Inflammatory macrophage treated with lipopolysaccharide for 4 hours (primary cell): ENCODE measurements at regions not wholly inside any gene's neighbourhood (a gene's known extent, or its start where the extent isn't known, plus 50 kb on each side); places are given as distances from the start of the nearest gene placed in this dataset.
A peak's percentile ranks its signal among the peaks of the same experiment; 100 is the strongest.

Experiments
- DNase-seq: peaks from one replicate; pipeline ENCODE4 v3.0.0-alpha.2; 2020

DNA sequence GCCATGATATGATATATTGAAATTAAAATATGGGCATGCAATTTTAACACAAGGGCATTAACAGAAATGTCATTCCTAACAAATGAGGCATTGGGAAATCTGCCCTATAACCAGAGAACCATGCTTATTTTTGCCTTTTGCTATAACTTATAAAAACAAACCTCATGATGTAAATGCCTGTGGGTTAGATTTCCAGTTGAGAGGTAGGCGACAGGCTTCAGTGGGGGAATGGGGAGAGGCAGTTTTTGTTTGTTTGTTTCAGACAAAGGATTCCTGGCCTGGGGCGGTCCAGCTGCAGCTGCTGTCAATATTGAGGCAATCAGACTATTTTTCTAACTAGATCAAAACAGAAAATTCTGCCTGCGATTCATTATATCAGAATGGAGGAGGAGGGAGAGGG, 490.4 kb upstream of the CFAP20DC start:
- no peak for DNase-seq

DNA sequence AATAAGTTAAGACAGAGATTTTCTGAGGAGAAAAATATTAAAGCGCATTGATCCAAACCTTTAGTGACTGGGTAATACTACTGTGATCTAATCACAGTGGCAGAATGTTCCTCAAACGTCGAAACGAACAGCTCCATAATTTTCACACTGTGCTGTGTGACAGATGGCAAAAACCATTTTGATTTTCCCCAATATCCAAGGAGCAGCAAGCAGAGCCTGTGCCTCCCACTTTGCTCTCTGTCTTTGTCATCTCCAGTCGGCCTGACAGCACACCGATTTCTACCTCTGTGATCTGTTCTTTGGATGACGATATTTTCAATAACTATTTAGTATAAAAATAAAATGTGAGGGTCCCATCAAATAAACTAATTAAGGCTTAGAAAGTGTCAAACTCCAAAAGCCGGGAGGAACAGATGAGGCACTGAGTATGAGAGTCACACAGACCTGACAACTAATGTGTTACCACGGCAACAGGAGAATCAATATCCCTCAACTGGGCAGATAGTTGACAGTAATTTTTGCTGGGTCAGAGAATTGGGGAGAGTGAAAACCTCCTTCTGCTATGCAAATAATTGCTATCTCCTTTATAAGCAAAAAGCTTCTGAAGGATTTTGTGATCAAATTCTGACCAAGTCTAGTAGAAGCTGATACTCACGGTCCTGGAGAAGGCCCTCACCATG, 489.1 kb upstream of the CFAP20DC start:
- no peak for DNase-seq

DNA sequence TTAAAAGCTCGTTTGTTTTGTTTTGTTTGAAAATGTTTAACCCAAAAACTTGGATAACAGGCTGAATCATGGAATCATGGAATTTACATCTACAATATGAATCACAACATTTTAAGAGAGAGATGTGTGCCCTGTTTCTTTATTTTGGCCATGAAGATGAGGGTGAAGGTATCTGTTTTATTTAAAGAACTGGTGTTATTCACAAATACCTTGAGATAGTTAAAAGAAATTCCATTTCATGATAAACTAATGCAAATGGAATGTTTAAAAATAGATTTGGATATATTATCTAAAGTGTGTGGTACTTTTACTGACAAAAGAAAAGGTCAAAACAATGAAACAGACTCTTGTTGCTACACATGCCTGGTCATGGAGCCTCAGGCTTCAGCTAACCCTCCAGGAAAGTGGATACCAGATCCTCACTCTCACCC, 486.0 kb upstream of the CFAP20DC start:
- no peak for DNase-seq

DNA sequence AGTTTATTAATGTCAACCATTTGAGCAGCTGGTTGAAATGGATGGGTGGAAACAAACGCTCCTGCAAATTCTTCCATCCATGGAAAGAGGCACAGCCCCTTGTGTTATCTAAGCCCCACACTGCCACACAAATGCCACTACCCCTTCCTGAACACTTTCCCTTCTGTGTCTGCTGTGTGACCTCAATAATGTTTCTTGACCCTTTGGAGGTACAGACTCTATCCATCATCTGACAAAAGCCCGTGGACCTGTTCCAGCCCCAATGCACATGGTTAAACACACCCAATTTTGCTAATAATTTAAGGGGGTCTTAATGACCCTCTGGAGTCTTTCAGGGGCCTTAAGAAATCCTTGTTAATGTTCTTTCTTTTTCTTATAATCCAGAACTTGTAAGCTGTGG, 482.2 kb upstream of the CFAP20DC start:
- DNase-seq, result no peak

DNA sequence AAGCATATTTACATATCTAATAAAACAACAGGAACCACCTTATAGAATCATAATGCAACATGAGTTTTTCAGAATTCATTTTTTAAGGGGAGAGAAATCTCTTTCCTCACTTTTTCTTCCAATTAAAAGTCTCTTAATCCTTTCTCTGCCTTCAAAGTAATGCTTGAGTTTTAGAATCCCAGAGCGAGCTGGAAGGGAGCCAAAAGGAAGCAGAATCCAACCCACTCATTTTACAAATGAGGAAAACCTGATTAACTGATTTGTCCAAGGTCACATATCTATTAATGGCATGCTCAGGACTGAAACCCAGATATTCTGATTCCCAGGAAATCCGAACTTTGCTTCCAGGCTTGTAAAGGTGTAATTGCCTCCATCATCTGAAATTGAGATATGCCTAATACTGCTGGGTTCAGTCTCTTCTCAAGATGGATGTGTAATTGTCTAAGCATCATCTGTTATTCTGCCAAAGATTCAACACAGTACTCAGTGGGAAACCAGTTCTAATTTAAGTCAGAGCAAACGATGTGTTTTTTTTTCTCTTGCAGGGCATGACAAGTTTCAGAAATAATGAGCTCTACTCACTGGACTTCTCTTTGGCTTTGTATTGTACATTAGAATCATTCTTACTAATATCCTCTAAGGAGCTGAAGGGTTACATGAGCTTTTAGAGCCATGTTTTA, 481.4 kb upstream of the CFAP20DC start:
- no peak for DNase-seq

DNA sequence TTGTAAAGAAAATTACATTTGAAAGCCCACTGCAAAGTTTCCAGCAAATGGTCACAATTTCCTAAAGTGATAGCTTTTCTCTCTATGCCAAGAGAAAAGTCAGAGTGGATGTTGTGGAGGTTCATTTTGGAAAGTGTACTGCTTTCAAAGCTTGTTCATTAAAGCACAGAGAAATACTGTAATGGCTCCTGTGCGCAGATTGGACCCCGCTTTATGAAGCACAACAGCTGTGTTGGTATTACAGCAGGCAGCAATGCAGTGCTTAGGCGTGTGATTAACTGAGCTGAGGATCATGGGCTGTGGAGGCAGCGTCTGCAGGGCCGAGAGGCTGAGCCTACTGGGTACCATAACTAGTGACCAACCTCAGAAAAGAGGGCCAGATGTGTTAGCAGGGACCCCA, 478.4 kb upstream of the CFAP20DC start:
- no peak for DNase-seq

DNA sequence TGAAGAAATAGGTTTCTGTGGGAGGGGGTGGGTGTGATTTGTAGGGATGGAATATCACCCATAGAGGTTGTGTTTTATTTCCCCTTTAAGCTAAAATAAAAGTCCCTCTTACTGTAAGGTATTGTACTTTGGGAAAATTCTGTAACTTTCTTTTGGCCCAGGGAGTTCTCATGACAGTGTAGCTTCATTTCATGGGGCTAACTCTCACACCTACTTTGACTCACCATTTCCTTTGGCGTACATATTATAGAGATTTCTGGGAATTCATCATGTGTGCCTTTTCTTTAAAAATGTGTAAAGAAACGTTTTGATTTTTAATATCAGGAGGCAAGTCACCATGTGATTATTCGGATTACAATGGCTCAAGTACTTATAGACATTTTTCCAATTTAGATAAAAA, 477.7 kb upstream of the CFAP20DC start:
- no peak for DNase-seq

DNA sequence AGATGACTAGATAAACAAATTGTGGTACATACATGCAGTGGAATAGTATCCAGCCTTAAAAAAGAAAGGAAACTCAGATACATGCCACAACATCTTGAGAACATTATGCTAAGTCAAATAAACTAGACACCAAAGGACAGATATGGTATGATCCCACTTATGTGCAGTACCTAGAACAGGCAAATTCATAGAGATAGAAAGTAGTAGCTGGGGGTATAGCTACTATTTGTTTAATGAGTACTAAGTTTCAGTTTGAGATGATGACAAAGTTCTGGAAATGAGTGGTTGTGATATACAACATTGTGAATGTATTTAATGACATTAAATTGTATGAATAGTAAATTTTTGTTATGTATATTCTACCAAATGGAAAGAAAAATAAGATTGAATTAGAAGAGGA, 477.2 kb upstream of the CFAP20DC start:
- DNase-seq, result no peak

DNA sequence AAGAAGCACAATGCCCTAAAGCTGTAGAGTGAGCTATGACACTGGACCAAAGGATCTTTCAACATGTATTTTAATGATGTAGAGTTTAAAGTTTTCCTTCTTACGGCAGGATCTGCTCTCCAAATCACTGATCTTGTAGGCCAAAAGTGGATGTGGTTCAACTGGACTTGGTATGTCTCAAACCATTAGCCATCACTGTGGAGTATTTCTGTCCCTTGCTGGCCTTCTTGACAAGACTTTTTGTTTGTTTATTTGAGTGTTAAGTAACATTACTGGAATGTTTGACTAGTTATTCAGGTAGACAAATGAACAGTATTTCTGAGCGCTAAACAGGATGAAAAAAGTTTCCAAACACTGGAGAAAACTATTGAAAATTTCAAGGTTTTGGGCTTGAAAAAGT, 472.7 kb upstream of the CFAP20DC start:
- no peak for DNase-seq

DNA sequence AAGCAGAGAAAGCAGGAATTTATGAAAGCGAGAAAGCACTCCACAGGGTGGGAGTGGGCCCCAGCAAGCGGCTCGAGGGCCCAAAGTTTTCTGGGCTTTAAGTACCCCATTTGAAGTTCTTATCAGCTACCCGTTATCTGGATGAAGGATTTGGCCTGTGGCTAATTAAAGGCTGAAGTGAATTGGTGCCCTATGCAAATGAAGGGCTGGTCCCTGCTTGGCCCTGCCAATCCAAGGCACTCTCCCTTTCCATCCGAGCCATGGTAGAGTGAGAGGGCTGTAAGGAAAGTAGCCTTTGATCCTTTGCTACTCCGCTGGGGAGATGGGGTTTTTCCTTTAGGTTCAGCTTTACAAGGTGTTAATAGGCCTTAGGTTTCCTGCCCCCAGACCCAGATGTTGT, 469.3 kb upstream of the CFAP20DC start:
- no peak for DNase-seq

DNA sequence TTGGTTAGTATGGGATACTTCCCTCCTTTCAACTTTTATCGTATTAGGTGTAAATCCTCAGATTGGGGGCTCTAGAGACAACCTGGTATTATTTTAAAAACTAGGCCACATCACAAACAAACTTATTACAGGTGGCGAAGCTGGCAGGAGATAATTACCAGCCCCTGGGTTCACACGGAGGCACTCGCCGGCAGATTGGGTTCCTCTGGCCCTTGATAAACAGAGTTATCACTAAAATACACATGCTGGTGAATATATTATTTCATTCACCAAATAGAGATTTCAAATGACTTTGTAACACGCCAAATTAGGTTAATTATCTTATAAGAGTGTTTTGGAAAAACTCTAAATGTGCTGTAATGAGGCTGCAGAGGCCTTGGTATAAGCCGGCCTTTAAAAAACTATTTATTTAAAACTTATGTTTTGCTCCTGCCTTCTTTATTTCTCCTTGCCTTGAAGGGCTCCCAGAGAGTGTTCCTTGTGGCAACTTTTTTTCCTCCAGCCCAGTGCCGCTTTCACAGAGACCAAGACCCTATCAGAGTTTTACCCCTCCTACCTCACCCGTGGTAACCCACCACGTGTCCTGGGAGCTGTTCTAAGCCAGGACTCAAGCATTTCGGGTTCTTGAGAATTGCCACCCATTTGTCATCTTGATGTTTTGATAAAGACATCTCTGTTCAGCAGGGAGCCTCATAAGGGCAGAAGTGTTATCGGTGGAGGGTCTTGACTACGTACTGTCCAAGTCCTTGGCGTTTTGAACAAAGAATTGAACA, 468.6 kb upstream of the CFAP20DC start:
- no peak for DNase-seq

DNA sequence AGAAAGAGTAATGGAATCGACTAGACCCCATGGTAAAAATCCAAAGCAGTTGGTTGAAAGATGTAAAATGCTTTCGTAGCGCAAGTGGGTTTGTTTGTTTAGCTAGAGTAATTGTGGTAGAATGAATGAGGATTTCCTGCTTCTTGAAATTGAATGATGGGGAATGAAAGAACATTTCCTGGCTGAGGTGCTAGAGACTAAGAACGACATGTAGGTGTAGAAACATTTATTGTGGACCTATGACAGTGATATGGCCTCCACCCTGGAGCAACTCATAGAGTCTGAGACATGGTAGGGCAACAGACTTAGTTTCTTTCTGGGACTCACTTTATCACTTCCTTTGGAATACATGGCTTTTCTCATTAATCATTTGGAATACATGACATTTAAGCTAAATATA, 467.6 kb upstream of the CFAP20DC start:
- no peak for DNase-seq

DNA sequence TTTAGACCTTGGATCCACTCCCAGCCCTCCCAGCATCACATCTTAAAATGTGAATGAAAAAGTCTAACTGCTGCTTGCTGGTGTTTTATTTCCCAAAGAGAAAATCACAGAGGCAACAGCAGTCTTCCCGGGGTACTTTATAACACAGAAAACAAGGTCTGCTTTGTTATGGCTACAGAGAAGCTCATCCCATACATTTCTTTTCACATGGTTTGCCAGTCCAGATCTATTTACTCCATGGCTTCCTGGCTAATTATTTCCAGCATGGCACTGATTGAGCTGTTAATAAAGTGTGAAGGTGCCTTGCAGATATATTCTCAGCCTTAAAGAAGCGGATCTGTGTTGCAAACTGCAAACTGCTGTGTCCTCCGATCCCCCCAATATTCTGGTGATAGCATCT, 466.1 kb upstream of the CFAP20DC start:
- DNase-seq, result no peak

DNA sequence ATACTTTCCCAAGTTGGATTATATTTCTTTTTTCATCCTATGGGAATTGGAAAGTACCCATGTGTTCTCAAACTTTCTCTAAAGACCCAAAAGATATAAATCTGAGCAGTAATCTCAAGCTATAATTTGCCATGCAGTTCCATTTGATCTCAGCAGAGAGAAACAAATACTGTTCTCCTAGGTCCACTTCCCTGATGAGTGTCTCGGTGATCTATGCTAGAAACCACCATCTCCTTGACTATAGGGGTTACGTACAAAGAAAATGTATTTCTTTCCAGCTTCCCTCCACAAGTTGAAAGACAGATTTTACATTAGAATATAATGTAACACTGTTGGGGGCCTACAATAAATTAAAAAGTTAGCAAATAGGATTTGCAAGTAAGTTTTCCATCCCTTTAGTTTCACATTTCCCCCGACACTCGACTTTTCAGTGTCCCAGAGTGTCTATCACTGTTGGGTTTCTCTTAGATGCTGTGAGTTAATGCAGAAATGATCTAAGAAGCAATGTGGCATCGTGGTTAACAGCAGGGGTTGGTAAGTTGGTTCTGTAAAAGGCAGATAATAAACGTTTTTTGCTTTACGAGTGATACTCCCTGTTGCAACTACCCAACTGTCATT, 465.1 kb upstream of the CFAP20DC start:
- no peak for DNase-seq

DNA sequence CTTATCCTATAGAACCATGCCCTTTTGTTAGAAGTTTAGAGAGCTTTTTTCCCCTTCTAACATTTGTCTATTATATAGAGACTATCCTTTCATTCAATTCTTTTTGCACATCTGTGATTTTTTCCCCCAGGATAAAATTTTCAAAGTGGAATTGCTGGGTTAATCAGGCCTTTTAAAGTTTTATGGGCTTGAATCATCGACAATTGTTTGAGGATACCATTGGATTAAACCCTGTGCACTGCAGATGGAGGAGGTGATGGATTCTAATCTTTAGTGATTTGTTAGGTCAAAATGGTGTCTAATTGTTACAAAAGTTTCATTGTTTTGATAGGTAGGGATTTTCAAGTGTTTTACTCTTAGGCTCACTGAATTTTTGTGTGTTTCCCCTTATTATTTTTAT, 463.7 kb upstream of the CFAP20DC start:
- DNase-seq, result no peak

DNA sequence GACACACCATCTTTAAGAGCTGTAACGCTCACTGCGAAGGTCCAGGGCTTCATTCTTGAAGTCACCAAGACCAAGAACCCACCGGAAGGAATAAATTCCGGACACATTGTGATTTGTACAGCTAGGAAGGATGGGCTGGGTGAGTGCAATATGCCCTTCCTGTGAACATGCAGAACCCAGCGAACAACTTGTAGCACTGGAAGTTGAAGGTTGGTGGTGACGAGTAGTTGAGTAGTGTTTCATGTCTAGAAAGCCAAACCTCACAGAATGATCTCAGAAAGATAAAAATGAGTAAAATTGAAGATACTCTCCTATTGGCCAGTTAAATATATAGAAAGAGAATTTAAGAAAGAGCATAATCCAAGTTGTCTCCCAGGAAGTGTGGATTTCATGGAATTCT, 462.2 kb upstream of the CFAP20DC start:
- no peak for DNase-seq

DNA sequence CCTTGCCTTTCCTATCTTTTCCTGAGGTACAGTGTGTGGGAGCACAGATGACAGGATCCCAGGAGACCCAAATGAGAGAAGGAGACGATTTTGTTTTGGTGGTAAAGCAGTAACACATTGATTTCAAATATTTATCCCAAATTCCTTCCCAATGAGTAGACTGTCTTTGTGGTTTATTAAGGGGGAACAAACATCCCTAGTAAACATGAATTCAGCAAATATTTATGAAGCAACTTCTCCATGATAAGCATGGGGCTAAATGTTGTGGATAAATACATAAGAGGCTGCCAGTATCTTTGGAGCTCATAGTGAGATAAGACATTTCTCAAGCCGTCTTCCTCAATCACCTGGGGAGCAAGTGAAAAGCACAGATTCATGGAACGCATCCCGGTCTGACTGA, 460.8 kb upstream of the CFAP20DC start:
- no peak for DNase-seq

DNA sequence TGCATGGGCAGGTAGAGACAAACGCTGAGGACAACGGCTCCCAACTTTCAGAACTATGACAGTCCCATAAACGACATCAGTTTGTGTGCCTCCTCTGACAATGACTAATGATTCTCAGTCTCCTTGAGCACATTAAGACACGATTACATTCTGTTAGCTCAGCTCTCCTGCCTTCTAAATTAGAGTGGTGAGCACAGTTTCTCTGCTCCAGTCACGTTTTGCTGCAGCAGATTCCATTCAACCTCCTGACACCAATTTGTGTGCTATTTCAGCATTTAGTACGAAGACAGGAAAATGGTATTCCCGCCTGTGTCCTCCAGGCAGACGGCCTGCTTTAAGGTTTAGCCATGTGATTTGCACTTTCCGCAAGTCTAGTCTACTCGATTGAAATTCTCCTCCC, 458.4 kb upstream of the CFAP20DC start:
- no peak for DNase-seq

DNA sequence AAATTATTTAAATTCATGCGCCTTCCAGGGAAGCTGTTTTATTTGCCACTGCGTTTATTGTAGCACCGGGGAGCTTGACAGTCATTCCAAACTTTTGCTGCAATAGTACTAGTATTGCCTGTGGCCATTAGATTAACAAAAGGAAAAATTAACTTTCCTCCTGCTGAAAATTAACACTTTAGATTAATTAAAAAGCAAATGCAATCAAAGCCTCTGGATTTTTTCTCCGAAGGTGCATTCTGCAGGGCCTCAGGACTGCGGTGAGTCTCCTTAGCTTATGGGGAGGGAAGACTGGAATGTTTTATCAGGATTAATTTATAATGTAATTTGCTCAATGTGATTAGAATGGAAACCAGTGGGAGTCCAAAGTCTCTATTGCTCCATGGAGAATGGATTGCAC, 456.4 kb upstream of the CFAP20DC start:
- no peak for DNase-seq

DNA sequence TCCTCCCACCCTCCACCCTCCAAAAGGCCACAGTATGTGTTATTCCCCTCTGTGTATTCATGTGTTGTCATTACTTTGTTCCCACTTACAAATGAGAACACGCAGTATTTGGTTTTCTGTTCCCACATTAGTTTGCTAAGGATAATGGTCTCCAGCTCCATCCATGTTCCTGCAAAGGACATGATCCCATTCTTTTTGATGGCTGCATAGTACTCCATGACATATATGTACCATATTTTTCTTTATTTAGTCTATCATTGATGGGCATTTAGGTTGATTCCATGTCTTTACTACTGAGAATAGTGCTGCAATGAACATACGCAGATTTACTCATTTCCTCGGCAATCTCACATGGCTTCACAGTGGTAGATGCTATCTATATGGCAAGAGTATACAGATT, 453.6 kb upstream of the CFAP20DC start:
- no peak for DNase-seq

DNA sequence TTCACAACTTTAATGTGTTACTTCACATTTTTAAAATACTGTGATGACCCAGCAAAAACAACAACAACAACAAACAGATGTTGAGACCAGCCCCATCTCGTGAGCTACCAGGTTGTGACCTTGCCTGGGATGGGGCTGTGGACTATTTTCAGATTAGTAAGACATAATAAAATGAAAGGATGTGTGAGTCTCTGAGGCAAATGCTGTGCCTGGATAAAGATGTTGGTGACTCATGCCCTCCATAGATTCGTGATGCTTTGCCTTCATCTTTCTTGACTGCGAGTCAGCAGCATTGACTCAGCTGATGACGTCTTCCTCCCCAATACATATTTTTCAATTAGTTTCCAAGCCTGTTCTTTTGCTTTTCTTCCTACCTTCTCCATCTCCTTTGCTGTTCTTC, 453.0 kb upstream of the CFAP20DC start:
- DNase-seq, result peak; percentile 39

DNA sequence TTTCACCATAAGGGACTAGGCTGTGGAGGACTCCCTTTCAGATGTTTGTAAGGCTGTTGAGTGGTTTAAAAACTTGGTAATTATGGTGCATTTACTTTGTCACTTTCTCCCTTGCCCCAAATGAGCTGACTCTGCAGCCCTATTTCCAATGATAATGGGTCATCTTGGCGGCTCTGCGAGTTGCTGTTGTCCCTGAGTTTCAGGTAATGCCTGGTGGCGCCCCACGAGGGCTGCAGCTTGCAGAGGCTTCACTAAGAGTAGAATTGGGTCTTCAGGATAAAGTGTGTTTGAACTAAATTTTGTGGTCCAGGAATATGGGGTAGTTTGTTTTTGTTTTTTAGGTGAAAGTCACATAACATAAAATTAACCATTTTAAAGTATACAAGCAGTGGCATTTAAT, 450.1 kb upstream of the CFAP20DC start:
- no peak for DNase-seq

DNA sequence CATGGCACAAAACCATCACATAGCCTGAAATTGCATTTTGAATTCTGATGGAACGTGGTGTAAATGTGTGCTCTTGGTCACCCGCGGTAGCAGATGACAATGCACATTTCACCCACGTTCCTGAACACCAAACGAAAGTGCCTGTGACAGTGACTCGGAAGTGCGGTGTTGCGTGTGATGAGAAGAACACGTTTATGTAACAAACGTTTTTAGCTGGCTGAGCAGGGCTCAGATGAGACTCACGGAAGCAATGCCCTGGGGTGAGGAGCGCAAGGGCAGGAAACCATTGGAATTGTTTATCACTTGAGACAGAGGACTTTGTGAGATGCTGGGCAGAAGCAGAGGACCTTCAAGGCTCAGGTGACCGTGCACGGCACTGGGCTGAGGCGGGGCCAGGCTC, 449.2 kb upstream of the CFAP20DC start:
- no peak for DNase-seq

DNA sequence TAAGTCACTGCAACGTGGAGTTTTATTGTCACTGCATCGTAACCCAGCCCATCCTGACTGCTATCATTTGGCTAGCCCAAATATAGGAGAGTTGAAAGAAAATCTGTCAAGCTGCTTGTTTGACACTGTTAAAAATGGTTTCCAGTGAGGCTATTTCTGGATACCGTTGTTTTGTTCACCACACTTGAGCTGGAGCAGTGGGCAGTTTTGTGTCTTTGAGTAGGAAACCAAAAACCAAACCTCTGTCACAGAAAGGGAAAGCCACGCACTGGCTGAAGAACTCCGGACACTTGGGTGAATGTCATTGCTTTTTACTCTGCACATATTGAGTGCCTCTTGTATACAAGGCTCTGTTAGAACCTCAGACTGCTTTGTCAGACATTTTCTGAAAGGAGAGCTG, 446.4 kb upstream of the CFAP20DC start:
- DNase-seq, result no peak
